OCI-LY3 (cell line): ENCODE measurements at regions not wholly inside any gene's neighbourhood (a gene's known extent, or its start where the extent isn't known, plus 50 kb on each side); places are given as distances from the start of the nearest gene placed in this dataset.

Experiments used
- H2AFZ ChIP-seq: fragments of 200-600, 300-600 bp; shearing (Covaris generic); 2 replicates; pipeline ENCODE4 v1.6.0; 2014; ENCODE audit warnings: antibody characterized with exemption, low read depth, low read length
- H3K27ac ChIP-seq: fragments of 200-600, 300-600 bp; sonication (generic); 2 replicates; pipeline ENCODE4 v1.5.1; 2014; ENCODE audit warnings: mild to moderate bottlenecking, low read length, moderate library complexity, mixed read lengths
- H3K27me3 ChIP-seq: fragments of 200-600, 300-600 bp; sonication (generic); 2 replicates; pipeline ENCODE4 v1.6.1; 2014; ENCODE audit warnings: low read depth, low read length, mixed read lengths
- H3K36me3 ChIP-seq: fragments of 200-600, 300-600 bp; sonication (generic); replicated peaks from 2 replicates; pipeline ENCODE3; 2014; ENCODE audit warnings: low read depth, low read length, mixed read lengths
- H3K4me1 ChIP-seq: fragments of 300-600, 200-600 bp; sonication (generic); 2 replicates; pipeline ENCODE4 v1.6.1; 2014; ENCODE audit warnings: low read length, mixed read lengths
- H3K4me2 ChIP-seq: fragments of 200-600, 300-600 bp; sonication (generic); 2 replicates; pipeline ENCODE4 v1.6.1; 2014; ENCODE audit warnings: low read length, mixed read lengths
- H3K4me3 ChIP-seq: fragments of 300-600, 200-600 bp; sonication (generic); 2 replicates; pipeline ENCODE4 v1.5.1; 2014; ENCODE audit warnings: antibody characterized with exemption, mild to moderate bottlenecking, low read length, moderate library complexity
- H3K79me2 ChIP-seq: fragments of 300-600, 200-600 bp; shearing (Covaris generic); 2 replicates; pipeline ENCODE4 v1.6.1; 2014; ENCODE audit warnings: mild to moderate bottlenecking, low read length, mixed read lengths
- H3K9ac ChIP-seq: fragments of 300-600, 200-600 bp; shearing (Covaris generic); 2 replicates; pipeline ENCODE4 v1.6.0; 2014; ENCODE audit warnings: mild to moderate bottlenecking, low read length, moderate library complexity
- H3K9me3 ChIP-seq: fragments of 200-600, 300-600 bp; shearing (Covaris generic); 2 replicates; pipeline ENCODE4 v1.6.1; 2014; ENCODE audit warnings: low read length, mixed read lengths; ENCODE audit not compliant: insufficient read depth
- H4K20me1 ChIP-seq: fragments of 200-600, 300-600 bp; sonication (generic); 2 replicates; pipeline ENCODE4 v1.6.1; 2016; ENCODE audit warnings: low read length, mixed read lengths; ENCODE audit not compliant: insufficient read depth
- CTCF ChIP-seq: fragments of 200-600, 300-600 bp; sonication (generic); IDR thresholded peaks from 2 replicates; pipeline ENCODE4 v1.5.1; 2014; ENCODE audit warnings: antibody characterized with exemption, low read length, low read depth
- EZH2phosphoT487 ChIP-seq: fragments of 200-600 bp; shearing (Covaris generic); IDR thresholded peaks from 2 replicates; pipeline ENCODE4 v1.6.1; 2018; ENCODE audit warnings: antibody characterized with exemption, mixed run types, low read depth

GRCh38 chr1:212155219-212155618 is 119.7 kb downstream of the DTL start:
- no peak for TF ChIP-seq EZH2phosphoT487
- no peak for TF ChIP-seq CTCF
- Histone ChIP-seq H2AFZ (no peak overlapping the region), H4K20me1 (no peaks in the 10 kb centered on the region), H3K27ac (no peak overlapping the region), H3K4me1 (peaks cover 7% of the 10 kb centered on the region; the same call in 1 of the 2 replicates), H3K9me3 (no peaks in the 10 kb centered on the region), H3K27me3 (no peaks in the 10 kb centered on the region), H3K79me2 (no peaks in the 10 kb centered on the region), H3K9ac (no peak overlapping the region), H3K4me3 (no peak overlapping the region), H3K4me2 (no peak overlapping the region), H3K36me3 (no peaks in the 10 kb centered on the region)

- H4K20me1 ChIP-seq: no peaks in the 10 kb centered on the region
- no peaks in the 10 kb centered on the region for H3K27me3 ChIP-seq
- H2AFZ ChIP-seq: no peak overlapping the region
- H3K36me3 ChIP-seq: no peaks in the 10 kb centered on the region
- no peak overlapping the region for H3K9ac ChIP-seq
- H3K27ac ChIP-seq: no peak overlapping the region
- no peaks in the 10 kb centered on the region for H3K79me2 ChIP-seq
- no peaks in the 10 kb centered on the region for H3K9me3 ChIP-seq
- no peak overlapping the region for H3K4me2 ChIP-seq
- TF ChIP-seq EZH2phosphoT487 (no peak), CTCF (no peak)
- no peak overlapping the region for H3K4me3 ChIP-seq
- peaks cover 8% of the 10 kb centered on the region for H3K4me1 ChIP-seq
These were observed 121.7 kb downstream of the DTL start for GRCh38 chr1:212157252-212157651.

GRCh38 chr1:212158912-212159796 is 123.6 kb downstream of the DTL start:
- Histone ChIP-seq H2AFZ (peak overlapping the region; percentile 9; the same call in 1 of the 2 replicates), H3K36me3 (no peaks in the 10 kb centered on the region), H3K27ac (no peak overlapping the region), H3K4me2 (no peak overlapping the region), H3K9me3 (no peaks in the 10 kb centered on the region), H3K4me1 (peaks cover 20% of the 10 kb centered on the region), H4K20me1 (no peaks in the 10 kb centered on the region), H3K9ac (no peak overlapping the region), H3K79me2 (no peaks in the 10 kb centered on the region), H3K4me3 (no peak overlapping the region), H3K27me3 (no peaks in the 10 kb centered on the region)
- TF ChIP-seq CTCF (no peak), EZH2phosphoT487 (no peak)

GRCh38 chr1:212161231-212161781 is 123.9 kb upstream of the PPP2R5A start:
- TF ChIP-seq EZH2phosphoT487 (no peak), CTCF (no peak)
- no peaks in the 10 kb centered on the region for H4K20me1 ChIP-seq
- no peaks in the 10 kb centered on the region for H3K27me3 ChIP-seq
- H3K4me3 ChIP-seq: no peak overlapping the region
- no peaks in the 10 kb centered on the region for H3K79me2 ChIP-seq
- no peak overlapping the region for H2AFZ ChIP-seq
- H3K9ac ChIP-seq: no peak overlapping the region
- H3K27ac ChIP-seq: no peak overlapping the region
- no peaks in the 10 kb centered on the region for H3K9me3 ChIP-seq
- H3K4me2 ChIP-seq: no peak overlapping the region
- no peaks in the 10 kb centered on the region for H3K36me3 ChIP-seq
- peaks cover 21% of the 10 kb centered on the region for H3K4me1 ChIP-seq
